ENCODE measurements at regions not wholly inside any gene's neighbourhood (a gene's known extent, or its start where the extent isn't known, plus 50 kb on each side); places are given as distances from the start of the nearest gene placed in this dataset.
A peak's percentile ranks its signal among the peaks of the same experiment; 100 is the strongest.

DNA sequence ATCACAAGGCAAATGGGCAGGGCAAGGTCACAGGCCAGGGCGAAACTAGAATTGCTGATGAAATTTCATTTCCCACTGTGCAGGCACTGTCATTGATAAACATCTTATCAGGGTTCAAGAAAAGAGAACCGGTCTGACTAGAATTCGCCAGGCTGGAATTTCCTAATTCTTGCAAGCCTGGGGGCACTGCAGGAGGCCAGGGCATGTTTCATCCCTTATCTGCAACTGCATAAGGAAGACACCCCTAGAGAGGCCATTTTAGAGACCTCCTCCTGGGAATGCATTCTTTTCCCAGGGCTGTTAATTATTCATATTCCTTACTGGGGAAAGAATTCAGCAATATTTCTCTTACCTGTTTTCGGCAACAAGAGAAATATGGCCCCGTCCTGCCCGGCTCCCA is 266.2 kb upstream of the CYLC2 start:
- 12% methylated on average over 6 of the region's 6 CpGs for WGBS (ENCODE audit: low lambda C conversion rate)
- Histone ChIP-seq H3K9me3 (ENCODE audit: low read length) (peaks cover 21% of the 10 kb centered on the region), H3K4me2 (ENCODE audit: low read depth, low read length) (no peak overlapping the region), H3K4me3 (replicated peaks in 1 of 3; ENCODE audit: insufficient read depth in 1 of 3, low read depth in 2 of 3, low read length in 3 of 3) (no peak overlapping the region), H4K20me1 (ENCODE audit: insufficient read depth, low read length) (no peaks in the 10 kb centered on the region), H3K27ac (ENCODE audit: extremely low read length, insufficient read depth, low read length) (no peak overlapping the region), H3K4me1 (ENCODE audit: insufficient read depth, low read length) (no peaks in the 10 kb centered on the region), H3K27me3 (ENCODE audit: control insufficient read depth in 1 of 2, insufficient read depth in 2 of 2, low read length in 2 of 2) (no peaks in the 10 kb centered on the region), H3K9ac (ENCODE audit: insufficient read depth, low read depth, low read length) (no peak overlapping the region), H3K79me2 (ENCODE audit: insufficient read depth, low read length) (no peaks in the 10 kb centered on the region), H2AFZ (ENCODE audit: low read length) (no peak overlapping the region), H3K36me3 (replicated peaks in 1 of 2; ENCODE audit: control insufficient read depth in 1 of 2, insufficient read depth in 2 of 2, low read length in 2 of 2) (no peaks in the 10 kb centered on the region)
- POLR2A ChIA-PET = no interaction called here
- in situ Hi-C loops (cut with HindIII; ENCODE audit: extremely low pct_ligation_motif_present, low pct_unique_long_range_greater_than_20kb) = no loop called here
- DNase-seq (ENCODE audit: low spot score) = no peak
- no peak for ATAC-seq
- TF ChIP-seq, protein P1, sequence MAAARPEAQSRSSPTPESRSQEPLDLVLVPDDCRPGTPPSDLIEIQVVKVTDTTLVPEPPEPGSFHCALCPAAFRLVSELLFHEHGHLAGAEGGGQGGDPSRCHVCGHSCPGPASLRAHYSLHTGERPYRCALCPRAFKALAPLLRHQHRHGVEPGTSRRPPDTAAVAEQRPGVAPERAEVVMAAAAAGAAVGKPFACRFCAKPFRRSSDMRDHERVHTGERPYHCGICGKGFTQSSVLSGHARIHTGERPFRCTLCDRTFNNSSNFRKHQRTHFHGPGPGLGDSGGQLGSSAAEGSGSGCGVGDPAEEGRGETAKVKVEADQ (CRISPR knock-in tag; IDR thresholded peaks at IDR 0.05; ENCODE audit: borderline replicate concordance) = no peak
- TF ChIP-seq TOE1 (CRISPR knock-in tag; IDR thresholded peaks at IDR 0.05) = no peak
- BruUV-seq (replicated peaks) = no TSS peak
- no peak for FAIRE-seq
- intact Hi-C loops (cut with micrococcal nuclease; ENCODE audit: unreplicated experiment) = no loop called here
- CTCF ChIA-PET (ENCODE audit: low intra/inter-chr PET ratio, low total read pairs) = no interaction called here

- in situ Hi-C loops (cut with HindIII; ENCODE audit: extremely low pct_ligation_motif_present, low pct_unique_long_range_greater_than_20kb) (no loop called here), intact Hi-C loops (cut with micrococcal nuclease; ENCODE audit: unreplicated experiment) (no loop called here)
- Histone ChIP-seq H3K27me3 (ENCODE audit: control insufficient read depth in 1 of 2, insufficient read depth in 2 of 2, low read length in 2 of 2) (no peaks in the 10 kb centered on the region), H3K27ac (ENCODE audit: extremely low read length, insufficient read depth, low read length) (no peak overlapping the region), H3K36me3 (replicated peaks in 1 of 2; ENCODE audit: control insufficient read depth in 1 of 2, insufficient read depth in 2 of 2, low read length in 2 of 2) (no peaks in the 10 kb centered on the region), H3K4me2 (ENCODE audit: low read depth, low read length) (no peak overlapping the region), H4K20me1 (ENCODE audit: insufficient read depth, low read length) (no peaks in the 10 kb centered on the region), H3K9me3 (ENCODE audit: low read length) (peaks cover 68% of the 10 kb centered on the region), H3K4me3 (replicated peaks in 1 of 3; ENCODE audit: insufficient read depth in 1 of 3, low read depth in 2 of 3, low read length in 3 of 3) (no peak overlapping the region), H2AFZ (ENCODE audit: low read length) (no peak overlapping the region), H3K79me2 (ENCODE audit: insufficient read depth, low read length) (no peaks in the 10 kb centered on the region), H3K4me1 (ENCODE audit: insufficient read depth, low read length) (no peaks in the 10 kb centered on the region), H3K9ac (ENCODE audit: insufficient read depth, low read depth, low read length) (no peak overlapping the region)
- FAIRE-seq = no peak
- POLR2A ChIA-PET = no interaction called here
- CTCF ChIA-PET (ENCODE audit: low intra/inter-chr PET ratio, low total read pairs) = no interaction called here
- 13% methylated on average over 3 of the region's 3 CpGs for WGBS (ENCODE audit: low lambda C conversion rate)
- DNase-seq (ENCODE audit: low spot score) = no peak
- no TSS peak for BruUV-seq (replicated peaks)
- ATAC-seq = no peak
- TF ChIP-seq HMG20B (CRISPR knock-in tag; conservative IDR thresholded peaks at IDR 0.05) (no peak), CREB1 (IDR thresholded peaks at IDR 0.05) (peak; percentile 64), CREB1 (CRISPR knock-in tag; IDR thresholded peaks at IDR 0.05) (no peak), ARID4A (CRISPR knock-in tag; IDR thresholded peaks at IDR 0.05; ENCODE audit: borderline replicate concordance) (no peak), ZHX2 (IDR thresholded peaks at IDR 0.05; ENCODE audit: low read depth) (no peak), ZHX2 (CRISPR knock-in tag; IDR thresholded peaks at IDR 0.05; ENCODE audit: borderline replicate concordance) (no peak), TRIM24 (CRISPR knock-in tag; IDR thresholded peaks at IDR 0.05) (no peak)
Observed at GRCh38 chr9:102714184-102714583, 280.9 kb upstream of the CYLC2 start.

Data from HepG2 (cell line).